Adrenal gland (tissue), 9 donors: ENCODE measurements at regions not wholly inside any gene's neighbourhood (a gene's known extent, or its start where the extent isn't known, plus 50 kb on each side); places are given as distances from the start of the nearest gene placed in this dataset.

Experiments used
- DNase-seq, 7 donors: peaks; one replicate each; pipeline ENCODE4 v3.0.0-alpha.2; 2019 to 2020
- H3K27ac ChIP-seq, 5 donors: fragments of 200-600 bp; sonication (generic) in 4 of 5; 1 replicate in 3 of 5; 2 replicates in 2 of 5; pipeline versions ENCODE4 v1.5.1 to v1.8.0; 2016 to 2020; ENCODE audit warnings: mild to moderate bottlenecking in 1 of 5
- H3K27me3 ChIP-seq: fragments of 200-600 bp; 2 replicates; pipeline ENCODE4 v1.8.0; 2021
- H3K36me3 ChIP-seq, 2 donors: fragments of 200-600 bp; replicated peaks in 1 of 2; 1 replicate in 1 of 2; 2 replicates in 1 of 2; pipeline versions ENCODE4 v1.5.1 to v1.8.0; 2018 to 2022
- H3K4me1 ChIP-seq, 2 donors: fragments of 200-600 bp; replicated peaks in 1 of 2; 1 replicate in 1 of 2; 2 replicates in 1 of 2; pipeline versions ENCODE4 v1.5.1 to v1.8.0; 2018 to 2021
- H3K4me3 ChIP-seq, 4 donors: fragments of 200-600 bp; sonication (generic) in 3 of 4; one replicate each; pipeline ENCODE4 v1.5.1; 2016 to 2018
- H3K9me3 ChIP-seq, 3 donors: fragments of 200-600 bp; sonication (generic) in 1 of 3; replicated peaks in 1 of 3; 1 replicate in 2 of 3; 2 replicates in 1 of 3; pipeline versions ENCODE4 v1.5.1 to v1.8.0; 2016 to 2021
- POLR2A ChIP-seq, 2 donors: fragments of 450-650 bp; IDR thresholded peaks; one replicate each; pipeline ENCODE4 v1.6.1; 2017; ENCODE audit warnings: antibody characterized with exemption in 2 of 2, mild to moderate bottlenecking in 2 of 2, moderate library complexity in 1 of 2
- WGBS, 4 donors: extraction: QIAGEN DNeasy Blood & Tissue Kit in 2 of 4; methylation state at CpG; one replicate each; pipeline versions ENCODE4 v1.1.5 to v1.1.7; 2013 to 2017; 5-methylcytosine and 5-hydroxymethylcytosine counted together
- intact Hi-C, 2 donors: fragments of 100-400 bp; cut with DNase I; formaldehyde crosslinking; loops; one replicate each; pipeline versions ENCODE4 v1.14.1 to v1.15.0; 2022 to 2023
- TF ChIP-seq, protein P1 (sequence below), 6 experiments: fragments of 450-650 bp in 4 of 6; fragments of 200-600 bp in 2 of 6; sonication (generic) in 1 of 6; IDR thresholded peaks; 1 replicate in 5 of 6; 2 replicates in 1 of 6; pipeline versions ENCODE4 v1.5.1 to v1.8.0; 2016 to 2021; ENCODE audit warnings: antibody characterized with exemption in 6 of 6, mild to moderate bottlenecking in 2 of 6, moderate library complexity in 1 of 6
- donor health status: healthy with polysubstance abuse.
- donor health status: Bipolar disorder and iron deficiency.
- donor health status: DM: yes; HTN: yes; CAD: no.
- donor health status: DM: no; HTN: no; CAD: no.
- donor health status: DM: no; HTN: no; CAD: no.

DNA sequence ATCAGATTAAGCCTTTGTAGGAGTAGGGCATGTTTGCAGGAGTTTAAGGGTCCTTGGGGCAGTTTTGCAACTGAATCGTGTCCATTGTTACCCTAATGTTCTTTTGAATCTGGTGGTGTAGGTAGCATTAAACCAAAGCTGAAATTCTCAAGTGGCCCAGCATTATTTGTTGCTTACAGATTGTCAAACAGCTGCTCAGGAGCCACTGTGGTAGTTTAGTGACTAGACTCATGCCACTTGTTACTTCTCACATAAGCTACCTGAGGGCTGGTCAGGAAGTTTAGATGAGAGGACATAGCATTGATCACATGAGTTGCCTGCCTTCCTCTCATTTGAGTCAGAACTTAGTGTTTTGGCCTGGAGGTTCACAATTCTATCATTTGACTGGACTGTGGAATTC is 157.6 kb downstream of the HAUS1 start:
- intact Hi-C loops, result no loop called here
- Histone ChIP-seq H3K4me1 (peaks cover 0 to 6% of the 10 kb centered on the region in 2 donors), H3K36me3 (no peaks in the 10 kb centered on the region), H3K27ac (no peak overlapping the region), H3K4me3 (no peak overlapping the region), H3K27me3 (no peaks in the 10 kb centered on the region), H3K9me3 (no peaks in the 10 kb centered on the region)
- 83 to 92% (median 87%) methylated on average over 1 of the region's 1 CpG for WGBS, 4 donors
- TF ChIP-seq POLR2A (IDR thresholded peaks at IDR 0.05), result no peak
- TF ChIP-seq, protein P1, sequence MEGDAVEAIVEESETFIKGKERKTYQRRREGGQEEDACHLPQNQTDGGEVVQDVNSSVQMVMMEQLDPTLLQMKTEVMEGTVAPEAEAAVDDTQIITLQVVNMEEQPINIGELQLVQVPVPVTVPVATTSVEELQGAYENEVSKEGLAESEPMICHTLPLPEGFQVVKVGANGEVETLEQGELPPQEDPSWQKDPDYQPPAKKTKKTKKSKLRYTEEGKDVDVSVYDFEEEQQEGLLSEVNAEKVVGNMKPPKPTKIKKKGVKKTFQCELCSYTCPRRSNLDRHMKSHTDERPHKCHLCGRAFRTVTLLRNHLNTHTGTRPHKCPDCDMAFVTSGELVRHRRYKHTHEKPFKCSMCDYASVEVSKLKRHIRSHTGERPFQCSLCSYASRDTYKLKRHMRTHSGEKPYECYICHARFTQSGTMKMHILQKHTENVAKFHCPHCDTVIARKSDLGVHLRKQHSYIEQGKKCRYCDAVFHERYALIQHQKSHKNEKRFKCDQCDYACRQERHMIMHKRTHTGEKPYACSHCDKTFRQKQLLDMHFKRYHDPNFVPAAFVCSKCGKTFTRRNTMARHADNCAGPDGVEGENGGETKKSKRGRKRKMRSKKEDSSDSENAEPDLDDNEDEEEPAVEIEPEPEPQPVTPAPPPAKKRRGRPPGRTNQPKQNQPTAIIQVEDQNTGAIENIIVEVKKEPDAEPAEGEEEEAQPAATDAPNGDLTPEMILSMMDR (IDR thresholded peaks at IDR 0.05), result no peak
- DNase-seq, result no peak

DNA sequence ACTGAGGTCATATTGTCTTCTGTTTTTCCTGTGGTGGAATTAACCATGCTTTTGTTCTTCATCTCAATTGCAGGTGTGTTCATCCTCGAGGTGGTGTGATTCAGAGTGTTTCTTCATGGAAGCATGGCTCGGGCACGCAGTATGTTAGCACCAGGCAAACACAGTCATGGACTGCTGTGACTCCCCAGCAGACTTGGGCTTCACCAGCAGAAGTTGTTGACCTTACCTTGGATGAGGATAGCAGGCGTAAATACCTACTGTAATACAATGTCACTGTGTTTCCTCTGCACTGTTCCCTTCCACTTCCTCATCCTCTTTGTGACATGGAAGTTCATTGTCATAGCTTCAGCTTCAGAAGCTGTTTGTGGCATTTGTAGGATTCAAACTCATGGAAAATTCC is 158.7 kb downstream of the HAUS1 start:
- TF ChIP-seq, protein P1 (IDR thresholded peaks at IDR 0.05), result no peak
- no peak for TF ChIP-seq POLR2A (IDR thresholded peaks at IDR 0.05)
- peaks cover 0 to 7% of the 10 kb centered on the region in 2 donors for H3K4me1 ChIP-seq
- no peaks in the 10 kb centered on the region for H3K27me3 ChIP-seq
- no peak overlapping the region for H3K27ac ChIP-seq
- 77 to 96% (median 89%) methylated on average over 4 of the region's 4 CpGs for WGBS, 4 donors
- DNase-seq, result no peak
- H3K4me3 ChIP-seq, result no peak overlapping the region
- H3K36me3 ChIP-seq, result no peaks in the 10 kb centered on the region
- intact Hi-C loops, result no loop called here
- H3K9me3 ChIP-seq, result no peaks in the 10 kb centered on the region

DNA sequence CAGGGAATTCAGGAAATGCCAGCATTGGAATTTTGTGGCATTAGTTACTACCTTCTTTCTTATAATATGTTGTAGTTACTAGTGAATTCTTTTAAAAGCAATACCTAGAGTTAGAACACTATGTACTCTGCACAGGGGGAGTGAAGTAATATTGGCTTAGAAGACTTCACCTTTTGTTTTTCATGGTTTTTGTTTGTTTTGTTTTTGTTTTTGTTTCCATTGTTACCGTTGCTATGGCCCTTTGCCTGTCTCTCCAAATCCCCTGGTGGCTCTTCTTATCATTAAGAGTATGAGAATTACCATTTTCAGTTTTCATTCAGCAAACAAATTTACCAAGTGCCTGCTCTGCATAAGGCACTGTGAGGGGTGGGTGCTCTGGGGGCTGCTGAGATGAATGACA is 160.1 kb downstream of the HAUS1 start:
- no peaks in the 10 kb centered on the region for H3K9me3 ChIP-seq
- no peaks in the 10 kb centered on the region for H3K27me3 ChIP-seq
- TF ChIP-seq, protein P1 (IDR thresholded peaks at IDR 0.05), result peak in 1 of 6 experiments; percentile 12
- TF ChIP-seq POLR2A (IDR thresholded peaks at IDR 0.05), result no peak
- intact Hi-C loops, result no loop called here
- WGBS, 4 donors, result 56 to 75% (median 71%) methylated on average over 1 of the region's 1 CpG
- no peak for DNase-seq
- H3K36me3 ChIP-seq, result no peaks in the 10 kb centered on the region
- H3K4me1 ChIP-seq, result peaks cover 0 to 7% of the 10 kb centered on the region in 2 donors
- H3K4me3 ChIP-seq, result no peak overlapping the region
- H3K27ac ChIP-seq, result peak overlapping the region in 1 of 5 donors; percentile 48

DNA sequence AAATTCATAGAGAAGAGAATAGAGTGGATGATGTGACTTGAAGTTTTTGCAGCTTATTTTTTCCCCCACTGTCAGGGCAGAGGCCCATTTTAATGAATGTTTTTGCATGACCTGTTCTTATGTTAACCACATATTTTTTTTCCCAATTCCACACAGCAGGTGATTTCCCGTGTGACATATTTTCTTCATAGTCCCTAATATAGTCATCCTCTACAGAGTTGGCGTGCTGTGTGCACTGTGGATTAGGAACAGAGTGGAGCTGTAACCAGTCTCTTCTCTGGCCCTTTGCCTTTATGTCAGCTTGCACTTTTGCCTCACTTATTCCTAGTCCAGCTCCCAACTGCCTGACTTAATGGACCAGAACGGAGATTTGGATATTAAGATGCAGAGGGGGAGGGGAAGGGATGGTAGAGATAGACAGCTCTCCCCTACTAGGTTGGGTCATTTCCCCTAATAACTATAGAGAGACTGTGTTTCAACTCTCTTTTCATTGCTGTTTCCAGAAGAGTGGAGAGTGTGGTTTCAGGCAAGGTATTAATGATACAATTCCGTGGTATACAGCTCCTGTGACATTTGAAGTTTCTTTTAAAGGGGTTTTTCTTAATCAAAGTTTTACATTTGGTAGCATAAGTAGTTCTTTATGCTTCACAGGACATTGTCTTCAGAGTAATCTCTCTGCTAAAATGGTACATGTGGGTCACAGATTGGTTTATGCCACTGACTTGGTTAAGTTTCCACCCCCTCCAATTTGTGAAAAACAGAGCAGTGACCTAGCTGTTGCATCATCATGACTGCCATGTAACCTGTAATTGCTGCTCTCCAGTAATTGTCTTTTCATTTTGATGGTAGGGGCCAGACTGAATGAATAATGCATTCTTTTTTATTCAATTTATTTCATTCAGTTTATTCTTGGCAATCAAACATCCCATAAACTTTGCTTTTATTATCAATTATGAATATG is 161.3 kb downstream of the HAUS1 start:
- intact Hi-C loops, result no loop called here
- no peak for DNase-seq

More for the DNA sequence above, 161.3 kb downstream of the HAUS1 start:
- TF ChIP-seq, protein P1 (IDR thresholded peaks at IDR 0.05), result no peak
- Histone ChIP-seq H3K9me3 (no peaks in the 10 kb centered on the region), H3K4me1 (peaks cover 0 to 7% of the 10 kb centered on the region in 2 donors), H3K27ac (no peak overlapping the region), H3K4me3 (no peak overlapping the region), H3K36me3 (no peaks in the 10 kb centered on the region), H3K27me3 (no peaks in the 10 kb centered on the region)
- WGBS, 4 donors, result 89 to 95% (median 92%) methylated on average over 4 of the region's 4 CpGs
